HUDEP-2 (cell line): ENCODE measurements at regions not wholly inside any gene's neighbourhood (a gene's known extent, or its start where the extent isn't known, plus 50 kb on each side); places are given as distances from the start of the nearest gene placed in this dataset.
"Not testable (repeated sequence)": the region's sequence is repeated elsewhere in the genome, so short reads cannot be mapped to it uniquely, and the experiment has no call there.

Experiments
- DNase-seq, 76 experiments: peaks; one replicate each; lab custom pipeline; 2025; ENCODE audit not compliant: unreplicated experiment in 76 of 76; lab: John Stamatoyannopoulos, UW

GRCh38 chr6:78383968-78384367 lies 483.4 kb upstream of the IRAK1BP1 start:
- DNase-seq: no peak

- DNase-seq: not testable (repeated sequence)
These were observed 480.5 kb upstream of the IRAK1BP1 start for GRCh38 chr6:78386854-78387253.

GRCh38 chr6:78390066-78390465 lies 477.3 kb upstream of the IRAK1BP1 start:
- no peak for DNase-seq

GRCh38 chr6:78397499-78397898 lies 469.9 kb upstream of the IRAK1BP1 start:
- no peak for DNase-seq

GRCh38 chr6:78398292-78398691 lies 469.1 kb upstream of the IRAK1BP1 start:
- DNase-seq: no peak

- DNase-seq: no peak
These were observed 467.3 kb upstream of the IRAK1BP1 start for GRCh38 chr6:78400076-78400475.

- DNase-seq: no peak
These were observed 440.0 kb upstream of the IRAK1BP1 start for GRCh38 chr6:78427386-78427785.

- DNase-seq: no peak
These were observed 436.8 kb upstream of the IRAK1BP1 start for GRCh38 chr6:78430521-78430920.

- DNase-seq: no peak
These were observed 431.7 kb upstream of the IRAK1BP1 start for GRCh38 chr6:78435671-78436070.

- DNase-seq: peak in 1 of 76 experiments; percentile 2
These were observed 431.0 kb upstream of the IRAK1BP1 start for GRCh38 chr6:78436335-78436734.

- no peak for DNase-seq
These were observed 429.2 kb upstream of the IRAK1BP1 start for GRCh38 chr6:78438135-78438534.

GRCh38 chr6:78460711-78461110 lies 406.6 kb upstream of the IRAK1BP1 start:
- no peak for DNase-seq

- no peak for DNase-seq
These were observed 404.6 kb upstream of the IRAK1BP1 start for GRCh38 chr6:78462728-78463127.

GRCh38 chr6:78465059-78465634 lies 402.2 kb upstream of the IRAK1BP1 start:
- no peak for DNase-seq

- DNase-seq: no peak
These were observed 390.8 kb upstream of the IRAK1BP1 start for GRCh38 chr6:78476561-78476960.

- DNase-seq: no peak
These were observed 384.4 kb upstream of the IRAK1BP1 start for GRCh38 chr6:78482801-78483552.

- no peak for DNase-seq
These were observed 383.7 kb upstream of the IRAK1BP1 start for GRCh38 chr6:78483553-78484197.

GRCh38 chr6:78484198-78485064 lies 382.9 kb upstream of the IRAK1BP1 start:
- DNase-seq: no peak

- no peak for DNase-seq
These were observed 379.9 kb upstream of the IRAK1BP1 start for GRCh38 chr6:78487401-78487800.

- no peak for DNase-seq
These were observed 377.5 kb upstream of the IRAK1BP1 start for GRCh38 chr6:78489874-78490273.
